ENCODE measurements at regions not wholly inside any gene's neighbourhood (a gene's known extent, or its start where the extent isn't known, plus 50 kb on each side); places are given as distances from the start of the nearest gene placed in this dataset.
"Not testable (repeated sequence)": the region's sequence is repeated elsewhere in the genome, so short reads cannot be mapped to it uniquely, and the experiment has no call there.

DNA sequence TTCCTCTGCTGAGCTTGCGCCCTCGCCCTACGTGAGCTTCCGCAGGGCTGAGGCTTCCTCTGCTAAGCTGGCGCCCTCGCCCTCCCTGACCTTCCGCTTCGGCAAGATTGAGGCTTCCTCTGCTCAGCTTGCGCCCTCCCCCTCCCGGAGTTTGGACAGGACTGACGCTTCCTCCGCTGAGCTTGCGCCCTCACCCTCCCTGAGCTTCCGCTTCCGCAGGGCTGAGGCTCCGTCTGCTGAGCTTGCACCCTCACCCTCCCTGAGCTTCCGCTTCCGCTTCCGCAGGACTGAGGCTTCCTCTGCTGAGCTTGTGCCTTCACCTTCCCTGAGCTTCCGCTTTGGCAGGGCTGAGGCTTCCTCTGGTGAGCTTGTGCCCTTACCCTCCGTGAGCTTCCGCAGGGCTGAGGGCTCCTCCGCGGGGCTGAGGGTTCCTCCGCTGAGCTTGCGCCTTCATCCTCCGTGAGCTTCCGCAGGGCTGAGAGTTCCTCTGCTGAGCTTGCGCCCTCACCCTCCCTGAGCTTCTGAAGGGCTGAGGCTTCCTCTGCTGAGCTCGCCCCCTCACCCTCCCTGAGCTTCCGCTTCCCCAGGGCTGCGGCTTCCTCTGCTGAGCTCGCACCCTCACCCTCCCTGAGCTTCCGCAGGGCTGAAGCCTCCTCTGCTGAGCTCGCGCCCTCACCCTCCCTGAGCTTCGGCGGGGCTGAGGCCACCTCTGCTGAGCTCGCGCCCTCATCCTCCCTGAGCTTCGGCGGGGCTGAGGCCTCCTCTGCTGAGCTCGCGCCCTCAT lies 753.6 kb upstream of the TPTE start:
- Histone ChIP-seq H3K9me3 (peaks cover 7% of the 10 kb centered on the region), H3K4me3 (no peak overlapping the region), H3K27me3 (no peaks in the 10 kb centered on the region), H3K4me1 (no peaks in the 10 kb centered on the region), H3K36me3 (no peaks in the 10 kb centered on the region), H3K27ac (no peak overlapping the region)
- peak; percentile 88 to 97 for DNase-seq (ENCODE audit: extremely low spot score in 2 of 2)
- TF ChIP-seq POLR2A (IDR thresholded peaks at IDR 0.05) (no peak), POLR2AphosphoS5 (IDR thresholded peaks at IDR 0.05; ENCODE audit: insufficient read depth in 1 of 2, low read depth in 1 of 2) (no peak)
- TF ChIP-seq, protein P1, sequence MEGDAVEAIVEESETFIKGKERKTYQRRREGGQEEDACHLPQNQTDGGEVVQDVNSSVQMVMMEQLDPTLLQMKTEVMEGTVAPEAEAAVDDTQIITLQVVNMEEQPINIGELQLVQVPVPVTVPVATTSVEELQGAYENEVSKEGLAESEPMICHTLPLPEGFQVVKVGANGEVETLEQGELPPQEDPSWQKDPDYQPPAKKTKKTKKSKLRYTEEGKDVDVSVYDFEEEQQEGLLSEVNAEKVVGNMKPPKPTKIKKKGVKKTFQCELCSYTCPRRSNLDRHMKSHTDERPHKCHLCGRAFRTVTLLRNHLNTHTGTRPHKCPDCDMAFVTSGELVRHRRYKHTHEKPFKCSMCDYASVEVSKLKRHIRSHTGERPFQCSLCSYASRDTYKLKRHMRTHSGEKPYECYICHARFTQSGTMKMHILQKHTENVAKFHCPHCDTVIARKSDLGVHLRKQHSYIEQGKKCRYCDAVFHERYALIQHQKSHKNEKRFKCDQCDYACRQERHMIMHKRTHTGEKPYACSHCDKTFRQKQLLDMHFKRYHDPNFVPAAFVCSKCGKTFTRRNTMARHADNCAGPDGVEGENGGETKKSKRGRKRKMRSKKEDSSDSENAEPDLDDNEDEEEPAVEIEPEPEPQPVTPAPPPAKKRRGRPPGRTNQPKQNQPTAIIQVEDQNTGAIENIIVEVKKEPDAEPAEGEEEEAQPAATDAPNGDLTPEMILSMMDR (IDR thresholded peaks at IDR 0.05): no peak
- intact Hi-C loops (cut with DNase I): no loop called here

- H3K36me3 ChIP-seq; H3K9me3 ChIP-seq; H3K27ac ChIP-seq; H3K4me3 ChIP-seq; H3K4me1 ChIP-seq; H3K27me3 ChIP-seq; intact Hi-C loops (cut with DNase I): not testable (repeated sequence)
- DNase-seq (ENCODE audit: extremely low spot score in 2 of 2): peak; percentile 60 to 96
Measured at GRCh38 chr21:9768376-9769130, 752.8 kb upstream of the TPTE start.

GRCh38 chr21:9769131-9769498 lies 752.3 kb upstream of the TPTE start:
- intact Hi-C loops (cut with DNase I); H3K4me1 ChIP-seq; H3K36me3 ChIP-seq; H3K27me3 ChIP-seq; H3K4me3 ChIP-seq; H3K9me3 ChIP-seq; H3K27ac ChIP-seq: not testable (repeated sequence)
- peak in 1 of 2 donors; percentile 40 for DNase-seq (ENCODE audit: extremely low spot score in 2 of 2)

GRCh38 chr21:9769718-9770690 lies 751.4 kb upstream of the TPTE start:
- H3K4me3 ChIP-seq; H3K9me3 ChIP-seq; H3K36me3 ChIP-seq; H3K27me3 ChIP-seq; H3K4me1 ChIP-seq; H3K27ac ChIP-seq; intact Hi-C loops (cut with DNase I): not testable (repeated sequence)
- DNase-seq (ENCODE audit: extremely low spot score in 2 of 2): peak in 1 of 2 donors; percentile 81

GRCh38 chr21:9771466-9772347 lies 749.7 kb upstream of the TPTE start:
- H3K4me3 ChIP-seq; intact Hi-C loops (cut with DNase I); H3K4me1 ChIP-seq; H3K27ac ChIP-seq; H3K9me3 ChIP-seq; H3K27me3 ChIP-seq; H3K36me3 ChIP-seq: not testable (repeated sequence)
- peak in 1 of 2 donors; percentile 87 for DNase-seq (ENCODE audit: extremely low spot score in 2 of 2)

DNA sequence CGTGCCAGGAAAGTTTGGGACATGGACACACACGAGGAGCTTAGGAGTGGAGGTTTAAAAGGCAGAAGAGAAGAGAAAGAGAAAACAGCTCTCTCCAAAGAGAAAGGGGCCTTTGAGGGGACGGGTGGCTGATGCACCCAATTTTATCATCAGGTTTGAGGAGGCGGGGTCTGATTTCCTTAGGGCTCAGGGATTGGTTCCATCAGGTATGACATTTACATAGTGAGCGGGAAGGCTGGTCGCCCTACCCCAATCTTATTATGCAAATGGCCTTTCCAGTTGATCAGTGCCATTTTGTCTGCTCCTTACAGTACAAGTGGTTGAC lies 749.1 kb upstream of the TPTE start:
- Histone ChIP-seq H3K4me3 (no peak overlapping the region), H3K9me3 (peaks cover 7% of the 10 kb centered on the region), H3K27ac (no peak overlapping the region), H3K36me3 (no peaks in the 10 kb centered on the region), H3K27me3 (no peaks in the 10 kb centered on the region), H3K4me1 (no peaks in the 10 kb centered on the region)
- peak in 1 of 2 donors; percentile 86 for DNase-seq (ENCODE audit: extremely low spot score in 2 of 2)
- TF ChIP-seq POLR2AphosphoS5 (IDR thresholded peaks at IDR 0.05; ENCODE audit: insufficient read depth in 1 of 2, low read depth in 1 of 2) (no peak), POLR2A (IDR thresholded peaks at IDR 0.05) (no peak)
- TF ChIP-seq, protein P1 (IDR thresholded peaks at IDR 0.05): no peak
- intact Hi-C loops (cut with DNase I): no loop called here

GRCh38 chr21:9772877-9773420 lies 748.4 kb upstream of the TPTE start:
- H3K36me3 ChIP-seq; intact Hi-C loops (cut with DNase I); H3K27ac ChIP-seq; H3K27me3 ChIP-seq; H3K9me3 ChIP-seq; H3K4me3 ChIP-seq; H3K4me1 ChIP-seq: not testable (repeated sequence)
- peak in 1 of 2 donors; percentile 84 for DNase-seq (ENCODE audit: extremely low spot score in 2 of 2)
